WTC11 (cell line): ENCODE measurements at regions not wholly inside any gene's neighbourhood (a gene's known extent, or its start where the extent isn't known, plus 50 kb on each side); places are given as distances from the start of the nearest gene placed in this dataset.
"Not testable (repeated sequence)": the region's sequence is repeated elsewhere in the genome, so short reads cannot be mapped to it uniquely, and the experiment has no call there.

ENCODE experiments used
- ELF4 ChIP-seq: sonication (generic); formaldehyde crosslinking; IDR thresholded peaks from 2 replicates; pipeline ENCODE4 v1.8.1; 2022; ENCODE audit warnings: low read depth, mild to moderate bottlenecking, moderate library complexity, missing genetic modification reagents
- ESRRA ChIP-seq: sonication (generic); formaldehyde crosslinking; IDR thresholded peaks from 2 replicates; pipeline ENCODE4 v1.8.1; 2022; ENCODE audit warnings: mild to moderate bottlenecking, missing genetic modification reagents, borderline replicate concordance
- ETV6 ChIP-seq: sonication (generic); formaldehyde crosslinking; IDR thresholded peaks from 2 replicates; pipeline ENCODE4 v1.8.1; 2022; ENCODE audit warnings: mild to moderate bottlenecking, missing genetic modification reagents
- FOXP1 ChIP-seq: sonication (generic); formaldehyde crosslinking; IDR thresholded peaks from 2 replicates; pipeline ENCODE4 v1.8.0; 2022; ENCODE audit warnings: missing genetic modification reagents, mild to moderate bottlenecking, moderate library complexity, borderline replicate concordance
- RELA ChIP-seq: sonication (generic); formaldehyde crosslinking; IDR thresholded peaks from 2 replicates; pipeline ENCODE4 v1.8.1; 2022; ENCODE audit warnings: missing genetic modification reagents, mild to moderate bottlenecking, borderline replicate concordance
- ZNF138 ChIP-seq: sonication (generic); formaldehyde crosslinking; conservative IDR thresholded peaks from 2 replicates; pipeline ENCODE4 v1.8.1; 2022; ENCODE audit warnings: mild to moderate bottlenecking, moderate library complexity, missing genetic modification reagents
- TF ChIP-seq, protein P1 (sequence below): fragments of 200-600 bp; IDR thresholded peaks from 2 replicates; pipeline ENCODE4 v1.8.0; 2022; ENCODE audit warnings: antibody characterized with exemption
- TF ChIP-seq, protein P2 (sequence below): sonication (generic); formaldehyde crosslinking; IDR thresholded peaks from 2 replicates; pipeline ENCODE4 v1.8.0; 2022; ENCODE audit warnings: mild to moderate bottlenecking, missing genetic modification reagents
- TF ChIP-seq, protein P3 (sequence below): sonication (generic); formaldehyde crosslinking; IDR thresholded peaks from 2 replicates; pipeline ENCODE4 v1.8.0; 2022; ENCODE audit warnings: missing genetic modification reagents
- TF ChIP-seq, protein P4 (sequence below): sonication (generic); formaldehyde crosslinking; IDR thresholded peaks from 2 replicates; pipeline ENCODE4 v1.8.0; 2022; ENCODE audit warnings: mild to moderate bottlenecking, missing genetic modification reagents

DNA sequence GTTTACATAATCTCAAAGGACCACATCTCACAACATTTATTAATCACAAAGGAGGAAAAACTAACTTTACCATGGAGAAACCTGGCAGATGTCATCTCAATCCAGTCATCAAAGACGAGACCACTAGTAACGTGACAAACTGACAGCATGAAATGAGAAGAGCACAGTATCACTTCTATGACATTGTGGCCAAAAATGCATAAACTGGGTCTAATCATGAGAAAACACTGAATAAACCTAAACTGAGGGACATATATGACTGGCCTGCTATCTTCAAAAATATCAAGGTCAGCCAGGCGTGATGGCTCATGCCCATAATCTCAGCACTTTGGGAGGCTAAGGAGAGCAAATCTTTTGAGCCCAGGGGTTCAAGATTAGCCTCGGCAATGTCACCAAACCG lies 619.0 kb downstream of the CDY1 start:
- TF ChIP-seq, protein P1, sequence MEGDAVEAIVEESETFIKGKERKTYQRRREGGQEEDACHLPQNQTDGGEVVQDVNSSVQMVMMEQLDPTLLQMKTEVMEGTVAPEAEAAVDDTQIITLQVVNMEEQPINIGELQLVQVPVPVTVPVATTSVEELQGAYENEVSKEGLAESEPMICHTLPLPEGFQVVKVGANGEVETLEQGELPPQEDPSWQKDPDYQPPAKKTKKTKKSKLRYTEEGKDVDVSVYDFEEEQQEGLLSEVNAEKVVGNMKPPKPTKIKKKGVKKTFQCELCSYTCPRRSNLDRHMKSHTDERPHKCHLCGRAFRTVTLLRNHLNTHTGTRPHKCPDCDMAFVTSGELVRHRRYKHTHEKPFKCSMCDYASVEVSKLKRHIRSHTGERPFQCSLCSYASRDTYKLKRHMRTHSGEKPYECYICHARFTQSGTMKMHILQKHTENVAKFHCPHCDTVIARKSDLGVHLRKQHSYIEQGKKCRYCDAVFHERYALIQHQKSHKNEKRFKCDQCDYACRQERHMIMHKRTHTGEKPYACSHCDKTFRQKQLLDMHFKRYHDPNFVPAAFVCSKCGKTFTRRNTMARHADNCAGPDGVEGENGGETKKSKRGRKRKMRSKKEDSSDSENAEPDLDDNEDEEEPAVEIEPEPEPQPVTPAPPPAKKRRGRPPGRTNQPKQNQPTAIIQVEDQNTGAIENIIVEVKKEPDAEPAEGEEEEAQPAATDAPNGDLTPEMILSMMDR: not testable (repeated sequence)
- TF ChIP-seq, protein P2, sequence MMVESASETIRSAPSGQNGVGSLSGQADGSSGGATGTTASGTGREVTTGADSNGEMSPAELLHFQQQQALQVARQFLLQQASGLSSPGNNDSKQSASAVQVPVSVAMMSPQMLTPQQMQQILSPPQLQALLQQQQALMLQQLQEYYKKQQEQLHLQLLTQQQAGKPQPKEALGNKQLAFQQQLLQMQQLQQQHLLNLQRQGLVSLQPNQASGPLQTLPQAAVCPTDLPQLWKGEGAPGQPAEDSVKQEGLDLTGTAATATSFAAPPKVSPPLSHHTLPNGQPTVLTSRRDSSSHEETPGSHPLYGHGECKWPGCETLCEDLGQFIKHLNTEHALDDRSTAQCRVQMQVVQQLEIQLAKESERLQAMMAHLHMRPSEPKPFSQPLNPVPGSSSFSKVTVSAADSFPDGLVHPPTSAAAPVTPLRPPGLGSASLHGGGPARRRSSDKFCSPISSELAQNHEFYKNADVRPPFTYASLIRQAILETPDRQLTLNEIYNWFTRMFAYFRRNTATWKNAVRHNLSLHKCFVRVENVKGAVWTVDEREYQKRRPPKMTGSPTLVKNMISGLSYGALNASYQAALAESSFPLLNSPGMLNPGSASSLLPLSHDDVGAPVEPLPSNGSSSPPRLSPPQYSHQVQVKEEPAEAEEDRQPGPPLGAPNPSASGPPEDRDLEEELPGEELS (CRISPR knock-in tag): not testable (repeated sequence)
- not testable (repeated sequence) for TF ChIP-seq ELF4 (CRISPR knock-in tag); RELA (CRISPR knock-in tag); ZNF138 (CRISPR knock-in tag); ETV6 (CRISPR knock-in tag); FOXP1 (CRISPR knock-in tag); ESRRA
- TF ChIP-seq, protein P3, sequence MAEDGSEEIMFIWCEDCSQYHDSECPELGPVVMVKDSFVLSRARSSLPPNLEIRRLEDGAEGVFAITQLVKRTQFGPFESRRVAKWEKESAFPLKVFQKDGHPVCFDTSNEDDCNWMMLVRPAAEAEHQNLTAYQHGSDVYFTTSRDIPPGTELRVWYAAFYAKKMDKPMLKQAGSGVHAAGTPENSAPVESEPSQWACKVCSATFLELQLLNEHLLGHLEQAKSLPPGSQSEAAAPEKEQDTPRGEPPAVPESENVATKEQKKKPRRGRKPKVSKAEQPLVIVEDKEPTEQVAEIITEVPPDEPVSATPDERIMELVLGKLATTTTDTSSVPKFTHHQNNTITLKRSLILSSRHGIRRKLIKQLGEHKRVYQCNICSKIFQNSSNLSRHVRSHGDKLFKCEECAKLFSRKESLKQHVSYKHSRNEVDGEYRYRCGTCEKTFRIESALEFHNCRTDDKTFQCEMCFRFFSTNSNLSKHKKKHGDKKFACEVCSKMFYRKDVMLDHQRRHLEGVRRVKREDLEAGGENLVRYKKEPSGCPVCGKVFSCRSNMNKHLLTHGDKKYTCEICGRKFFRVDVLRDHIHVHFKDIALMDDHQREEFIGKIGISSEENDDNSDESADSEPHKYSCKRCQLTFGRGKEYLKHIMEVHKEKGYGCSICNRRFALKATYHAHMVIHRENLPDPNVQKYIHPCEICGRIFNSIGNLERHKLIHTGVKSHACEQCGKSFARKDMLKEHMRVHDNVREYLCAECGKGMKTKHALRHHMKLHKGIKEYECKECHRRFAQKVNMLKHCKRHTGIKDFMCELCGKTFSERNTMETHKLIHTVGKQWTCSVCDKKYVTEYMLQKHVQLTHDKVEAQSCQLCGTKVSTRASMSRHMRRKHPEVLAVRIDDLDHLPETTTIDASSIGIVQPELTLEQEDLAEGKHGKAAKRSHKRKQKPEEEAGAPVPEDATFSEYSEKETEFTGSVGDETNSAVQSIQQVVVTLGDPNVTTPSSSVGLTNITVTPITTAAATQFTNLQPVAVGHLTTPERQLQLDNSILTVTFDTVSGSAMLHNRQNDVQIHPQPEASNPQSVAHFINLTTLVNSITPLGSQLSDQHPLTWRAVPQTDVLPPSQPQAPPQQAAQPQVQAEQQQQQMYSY (CRISPR knock-in tag): not testable (repeated sequence)
- TF ChIP-seq, protein P4, sequence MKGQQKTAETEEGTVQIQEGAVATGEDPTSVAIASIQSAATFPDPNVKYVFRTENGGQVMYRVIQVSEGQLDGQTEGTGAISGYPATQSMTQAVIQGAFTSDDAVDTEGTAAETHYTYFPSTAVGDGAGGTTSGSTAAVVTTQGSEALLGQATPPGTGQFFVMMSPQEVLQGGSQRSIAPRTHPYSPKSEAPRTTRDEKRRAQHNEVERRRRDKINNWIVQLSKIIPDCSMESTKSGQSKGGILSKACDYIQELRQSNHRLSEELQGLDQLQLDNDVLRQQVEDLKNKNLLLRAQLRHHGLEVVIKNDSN: not testable (repeated sequence)
